C4-2B (cell line): ENCODE measurements at regions not wholly inside any gene's neighbourhood (a gene's known extent, or its start where the extent isn't known, plus 50 kb on each side); places are given as distances from the start of the nearest gene placed in this dataset.

Experiments
- ZFX ChIP-seq: fragments of 450-650 bp; IDR thresholded peaks from 2 replicates; pipeline ENCODE4 v1.6.1; 2017
- TF ChIP-seq, protein P1 (sequence below): fragments of 450-650 bp; conservative IDR thresholded peaks from 2 replicates; pipeline ENCODE4 v1.5.1; 2017; ENCODE audit warnings: mild to moderate bottlenecking

DNA sequence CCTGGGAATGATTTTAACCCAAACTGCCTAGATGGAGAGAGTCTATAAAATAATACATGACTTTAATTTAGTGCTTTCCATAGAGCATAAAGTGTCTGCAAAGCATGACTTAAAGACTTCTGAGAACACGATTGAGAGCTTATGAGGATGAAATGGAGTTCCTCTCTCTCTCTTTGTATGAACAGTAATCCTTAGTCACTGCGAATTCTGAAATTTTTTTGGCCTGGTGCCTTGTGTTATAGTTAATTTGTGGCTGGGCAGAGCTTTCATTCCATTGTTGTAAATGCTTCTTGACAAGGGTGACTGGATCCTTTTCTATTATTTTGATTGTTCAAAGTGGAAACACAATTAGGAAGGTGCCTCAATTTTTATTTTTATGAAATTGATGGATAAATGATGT lies 179.5 kb downstream of the CEP135 start:
- TF ChIP-seq, protein P1, sequence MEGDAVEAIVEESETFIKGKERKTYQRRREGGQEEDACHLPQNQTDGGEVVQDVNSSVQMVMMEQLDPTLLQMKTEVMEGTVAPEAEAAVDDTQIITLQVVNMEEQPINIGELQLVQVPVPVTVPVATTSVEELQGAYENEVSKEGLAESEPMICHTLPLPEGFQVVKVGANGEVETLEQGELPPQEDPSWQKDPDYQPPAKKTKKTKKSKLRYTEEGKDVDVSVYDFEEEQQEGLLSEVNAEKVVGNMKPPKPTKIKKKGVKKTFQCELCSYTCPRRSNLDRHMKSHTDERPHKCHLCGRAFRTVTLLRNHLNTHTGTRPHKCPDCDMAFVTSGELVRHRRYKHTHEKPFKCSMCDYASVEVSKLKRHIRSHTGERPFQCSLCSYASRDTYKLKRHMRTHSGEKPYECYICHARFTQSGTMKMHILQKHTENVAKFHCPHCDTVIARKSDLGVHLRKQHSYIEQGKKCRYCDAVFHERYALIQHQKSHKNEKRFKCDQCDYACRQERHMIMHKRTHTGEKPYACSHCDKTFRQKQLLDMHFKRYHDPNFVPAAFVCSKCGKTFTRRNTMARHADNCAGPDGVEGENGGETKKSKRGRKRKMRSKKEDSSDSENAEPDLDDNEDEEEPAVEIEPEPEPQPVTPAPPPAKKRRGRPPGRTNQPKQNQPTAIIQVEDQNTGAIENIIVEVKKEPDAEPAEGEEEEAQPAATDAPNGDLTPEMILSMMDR: no peak
- no peak for TF ChIP-seq ZFX
